Prostate gland (tissue), 2 donors: ENCODE measurements at regions not wholly inside any gene's neighbourhood (a gene's known extent, or its start where the extent isn't known, plus 50 kb on each side); places are given as distances from the start of the nearest gene placed in this dataset.

Experiments
- CTCF ChIP-seq, 4 experiments: fragments of 200-600 bp in 2 of 4; fragments of 450-650 bp in 2 of 4; sonication (generic) in 2 of 4; IDR thresholded peaks; 1 replicate in 3 of 4; 2 replicates in 1 of 4; pipeline ENCODE4 v1.5.1; 2016 to 2019; ENCODE audit warnings: antibody characterized with exemption in 4 of 4, mild to moderate bottlenecking in 2 of 4, moderate library complexity in 2 of 4
- POLR2A ChIP-seq: fragments of 450-650 bp; IDR thresholded peaks from one replicate; pipeline ENCODE4 v1.6.1; 2016; ENCODE audit warnings: antibody characterized with exemption, mild to moderate bottlenecking

GRCh38 chr2:121133551-121134319, 151.3 kb downstream of the TFCP2L1 start:
- TF ChIP-seq POLR2A (no peak), CTCF (IDR thresholded peaks at IDR 0.05) (no peak)
